HG02763 (cell line): ENCODE measurements at regions not wholly inside any gene's neighbourhood (a gene's known extent, or its start where the extent isn't known, plus 50 kb on each side); places are given as distances from the start of the nearest gene placed in this dataset.

Source experiments
- ATAC-seq: cut with Tn5 transposase; IDR thresholded peaks from one replicate; pipeline ENCODE4 v1.9.1; 2021; ENCODE audit warnings: mild to moderate bottlenecking, moderate library complexity; ENCODE audit not compliant: unreplicated experiment

DNA sequence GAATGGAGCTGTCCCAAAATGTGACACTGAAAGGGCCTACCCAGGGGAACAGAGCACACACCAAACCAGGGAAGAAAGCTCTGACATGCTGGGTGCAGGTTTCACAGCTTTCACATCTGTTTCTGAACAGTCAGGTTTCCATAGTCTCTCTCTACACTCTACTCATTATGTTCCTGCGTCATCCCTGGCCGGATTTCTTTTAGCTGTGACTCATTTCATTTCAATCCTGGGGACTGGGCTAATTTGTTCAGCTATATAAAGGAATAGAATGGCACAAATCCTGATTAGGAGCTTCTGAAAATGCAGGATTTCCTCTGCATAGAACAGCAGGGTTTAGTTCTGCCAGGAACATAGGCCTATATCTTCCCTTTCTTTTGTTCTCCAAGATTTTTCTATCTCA, 649.8 kb downstream of the RPS29 start:
- no peak for ATAC-seq

DNA sequence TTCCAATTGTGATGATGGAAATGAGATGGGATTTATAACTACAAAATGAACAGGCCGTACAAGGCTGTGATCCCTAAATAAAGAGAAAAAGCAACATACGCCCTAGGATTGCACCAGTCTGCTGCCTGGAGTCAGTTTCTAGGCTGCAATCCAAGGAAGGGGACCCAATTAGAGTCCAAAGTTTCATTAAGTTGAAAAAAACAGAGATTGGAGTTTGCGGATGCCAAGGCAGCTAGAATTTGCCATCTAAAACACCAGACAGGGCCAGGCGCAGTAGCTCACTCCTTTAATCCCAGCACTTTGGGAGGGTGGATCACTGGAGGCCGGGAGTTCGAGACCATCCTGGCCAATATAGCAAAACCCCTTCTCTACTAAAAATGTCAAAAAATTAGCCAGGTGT, 661.0 kb downstream of the RPS29 start:
- no peak for ATAC-seq

DNA sequence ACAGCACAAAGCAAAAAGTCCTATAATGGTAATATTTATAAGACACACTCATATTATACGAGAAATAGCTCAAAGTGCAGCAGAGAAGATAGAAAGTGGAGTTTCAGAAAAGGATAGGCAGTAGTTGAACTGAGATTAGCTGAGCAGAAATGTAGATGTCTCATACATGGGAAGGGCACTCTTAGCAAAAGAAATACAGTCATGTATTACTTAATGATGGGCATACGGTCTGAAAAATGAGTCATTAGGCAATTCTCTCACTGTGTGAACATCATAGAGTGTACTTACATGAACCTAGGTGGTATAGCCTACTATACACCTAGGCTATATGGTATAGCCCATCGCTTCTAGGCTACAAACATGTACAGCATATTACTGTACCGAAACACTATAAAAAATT, 671.3 kb downstream of the RPS29 start:
- no peak for ATAC-seq

DNA sequence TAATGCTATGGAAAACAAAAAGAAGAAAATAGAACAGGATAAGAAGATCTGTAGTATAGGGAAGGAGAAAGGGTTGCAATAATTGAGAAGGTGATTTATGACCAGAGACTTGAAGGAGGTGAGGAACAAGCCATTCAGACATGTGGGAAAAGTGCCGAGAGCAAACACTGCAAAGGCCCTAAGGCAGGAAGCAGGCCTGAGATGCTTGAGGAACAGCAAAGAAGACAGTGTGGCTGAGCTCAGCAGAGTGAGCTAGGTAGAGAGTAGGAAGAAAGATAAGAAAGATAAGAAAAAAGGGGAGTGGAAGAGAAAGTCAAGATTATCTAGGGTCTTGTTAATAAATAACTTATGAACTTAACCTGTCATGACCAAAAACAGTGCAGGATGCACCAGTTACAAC, 671.8 kb downstream of the RPS29 start:
- ATAC-seq: no peak

DNA sequence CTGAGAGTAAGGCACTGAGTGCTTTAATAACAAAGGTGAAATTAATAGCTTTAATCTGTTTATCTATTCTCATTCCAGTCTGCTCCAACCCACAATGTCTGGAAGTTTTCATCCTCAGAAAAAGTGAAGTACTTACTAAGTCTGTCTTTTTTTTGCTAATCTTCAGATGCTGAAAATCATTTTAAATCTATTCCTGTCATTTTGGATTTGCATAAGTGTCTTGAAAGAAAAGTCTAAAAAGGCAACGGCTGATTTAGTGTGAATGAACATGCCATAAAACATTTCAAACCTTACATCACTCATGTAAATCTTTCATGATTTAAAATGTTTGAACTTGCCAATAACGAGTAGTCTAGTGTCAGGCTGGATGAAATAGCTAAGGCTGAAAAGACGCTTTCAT, 685.6 kb downstream of the RPS29 start:
- no peak for ATAC-seq

DNA sequence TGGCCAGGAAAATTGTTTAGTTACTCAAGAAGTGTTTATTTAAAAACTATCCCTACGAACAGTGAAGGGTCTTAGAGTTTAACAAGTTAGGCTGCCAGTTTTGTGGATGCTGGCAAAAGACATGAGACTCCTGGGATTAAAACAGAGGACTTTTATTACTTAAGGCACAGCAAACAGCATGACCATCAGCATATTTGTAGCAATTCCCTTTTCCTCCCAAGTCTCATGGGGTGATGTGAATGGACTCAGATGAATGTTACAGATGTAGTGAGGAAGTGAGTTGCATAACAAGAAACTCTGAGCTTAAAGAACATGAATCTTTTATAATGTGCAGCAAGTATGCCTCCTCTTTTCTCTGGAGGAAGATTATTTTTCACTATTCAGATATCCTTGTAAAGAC, 695.8 kb downstream of the RPS29 start:
- ATAC-seq: no peak

DNA sequence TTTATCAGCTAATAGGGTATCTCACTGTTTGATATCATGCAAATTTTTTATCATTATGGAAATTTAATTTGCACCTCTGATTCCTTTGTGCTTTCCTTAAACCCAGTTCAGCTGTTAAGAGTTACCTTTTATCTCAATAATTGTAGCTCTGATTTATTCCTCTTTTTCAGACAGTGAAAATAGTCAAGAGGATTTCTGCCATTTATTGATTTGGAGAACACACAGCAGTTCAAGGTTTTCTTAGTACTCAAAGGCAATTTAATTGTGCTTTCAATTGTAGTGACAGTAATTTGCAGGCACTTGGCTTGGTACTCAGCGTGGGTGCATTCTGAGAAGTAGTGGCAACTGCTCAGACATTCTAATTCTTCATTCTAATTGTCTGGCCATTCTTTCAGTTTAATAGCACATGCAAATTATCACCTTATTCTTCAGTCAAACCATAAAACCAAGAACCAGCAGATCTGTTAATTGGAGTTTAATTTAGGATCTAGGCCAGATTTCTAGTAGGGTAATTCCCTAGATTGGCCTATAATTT, 709.3 kb downstream of the RPS29 start:
- no peak for ATAC-seq

DNA sequence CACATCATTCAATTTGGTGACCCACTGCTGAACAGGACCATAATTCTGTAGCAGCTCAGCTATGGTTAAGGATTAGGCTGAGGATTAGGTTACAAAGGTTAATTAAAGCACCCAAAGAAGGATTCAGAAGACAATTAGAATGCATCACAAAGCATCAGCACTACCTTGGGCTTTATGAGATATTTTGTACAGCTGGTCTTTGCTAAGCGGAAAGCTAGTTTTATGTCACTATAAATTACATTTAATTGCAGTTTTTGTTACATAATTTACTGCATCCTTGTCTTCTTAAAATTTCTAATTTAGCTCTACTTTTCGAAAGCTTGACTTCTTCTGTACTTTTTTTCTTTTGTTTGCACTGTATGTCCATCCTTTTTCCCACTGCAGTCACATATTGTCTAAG, 711.5 kb downstream of the RPS29 start:
- no peak for ATAC-seq

DNA sequence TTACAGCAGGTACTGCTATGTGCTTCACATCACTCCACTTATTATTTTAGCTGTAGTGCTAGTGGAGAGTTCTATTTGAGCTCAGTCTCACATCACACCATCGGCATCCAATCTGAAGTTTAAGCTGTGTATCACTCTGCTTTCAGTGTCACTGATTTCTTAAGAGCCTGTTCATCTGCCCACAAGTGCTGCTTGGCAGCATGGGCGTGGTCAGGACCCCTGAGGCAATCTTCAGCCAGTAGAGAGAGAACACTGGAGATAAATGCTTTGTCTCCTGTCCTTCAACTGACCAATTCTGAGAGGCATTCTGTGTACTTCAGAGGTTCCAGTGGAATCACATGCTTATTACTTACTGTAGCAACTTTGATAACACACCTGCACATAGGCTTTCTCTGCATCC, 728.8 kb downstream of the RPS29 start:
- no peak for ATAC-seq

DNA sequence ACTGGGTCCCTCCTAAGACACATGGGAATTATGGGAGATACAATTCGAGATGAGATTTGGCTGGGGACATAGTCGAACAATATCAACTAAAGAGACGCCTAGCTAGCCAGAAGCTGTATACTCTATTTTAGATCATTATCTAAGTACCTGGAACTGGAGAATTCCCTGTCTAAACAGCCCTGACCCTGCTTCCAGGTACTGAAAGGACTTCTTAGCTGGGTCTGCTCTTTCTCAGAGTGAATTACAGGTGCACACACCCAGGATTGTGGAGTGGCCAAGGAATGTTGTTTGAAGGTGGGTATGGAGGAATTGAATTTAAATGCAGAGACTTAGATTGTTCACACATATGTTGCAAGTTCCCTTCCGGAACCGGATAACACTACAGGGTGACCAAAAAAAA, 733.0 kb downstream of the RPS29 start:
- no peak for ATAC-seq

DNA sequence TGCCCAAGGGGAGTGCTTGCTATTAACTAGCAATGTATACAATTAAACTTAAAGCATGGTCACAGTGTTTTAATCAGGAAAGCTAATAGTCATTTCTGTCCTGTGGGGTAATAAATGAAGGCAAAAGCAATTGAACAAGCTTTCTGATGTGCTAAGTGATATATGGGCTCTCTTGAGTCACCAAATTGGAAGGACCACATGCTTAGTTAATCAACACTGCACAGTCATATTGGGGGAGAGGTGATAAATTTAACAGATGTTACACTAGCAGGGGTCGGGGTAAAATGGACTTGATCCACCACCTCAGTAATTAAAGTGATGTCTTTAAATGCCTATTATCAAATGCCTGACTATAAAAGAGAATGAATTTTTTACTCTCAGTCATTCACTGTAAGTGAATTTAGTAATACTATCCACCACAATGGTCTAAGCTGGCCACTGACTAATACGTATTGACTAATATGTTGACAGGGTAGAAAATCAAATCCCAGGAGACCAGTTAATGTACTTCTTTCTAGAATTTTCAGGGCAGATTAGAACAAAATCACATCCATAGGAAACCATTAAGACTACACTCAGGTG, 736.3 kb downstream of the RPS29 start:
- no peak for ATAC-seq

DNA sequence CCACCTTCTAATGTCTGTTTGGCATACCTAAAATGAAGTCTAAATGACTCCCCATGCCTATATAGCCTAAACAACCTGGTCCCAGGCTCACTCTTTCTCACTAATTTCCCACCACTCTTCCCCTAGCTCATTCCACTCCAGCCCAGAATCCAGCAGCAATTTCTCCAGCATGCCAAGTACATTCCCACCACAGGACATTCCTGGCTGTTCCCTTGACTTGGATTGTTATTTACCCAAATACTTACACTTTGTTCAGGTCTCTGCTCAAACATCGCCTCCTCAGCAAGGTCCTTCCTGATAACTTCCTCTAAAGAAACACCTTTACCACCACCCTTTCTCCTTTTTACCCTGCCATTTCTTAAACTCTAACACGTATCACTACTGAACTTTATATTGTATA, 743.4 kb downstream of the RPS29 start:
- ATAC-seq: no peak

DNA sequence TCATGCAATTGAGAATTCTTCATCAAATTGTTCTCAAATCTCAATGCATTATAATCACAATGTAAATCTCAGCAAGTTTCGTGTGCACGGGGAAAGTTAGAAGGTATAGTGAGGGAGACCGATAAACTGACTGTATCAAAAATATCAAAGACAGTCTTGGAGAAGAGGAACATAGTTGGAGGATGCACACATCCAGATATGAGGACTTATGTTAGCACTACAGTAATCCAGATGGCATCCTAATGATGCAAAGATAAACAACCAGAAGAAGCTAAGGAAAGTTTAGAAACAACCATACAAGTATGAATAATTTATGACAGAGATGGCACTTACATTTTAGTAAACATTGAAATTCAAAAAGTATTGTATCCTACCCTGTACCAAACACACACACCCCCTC, 760.1 kb downstream of the RPS29 start:
- no peak for ATAC-seq

DNA sequence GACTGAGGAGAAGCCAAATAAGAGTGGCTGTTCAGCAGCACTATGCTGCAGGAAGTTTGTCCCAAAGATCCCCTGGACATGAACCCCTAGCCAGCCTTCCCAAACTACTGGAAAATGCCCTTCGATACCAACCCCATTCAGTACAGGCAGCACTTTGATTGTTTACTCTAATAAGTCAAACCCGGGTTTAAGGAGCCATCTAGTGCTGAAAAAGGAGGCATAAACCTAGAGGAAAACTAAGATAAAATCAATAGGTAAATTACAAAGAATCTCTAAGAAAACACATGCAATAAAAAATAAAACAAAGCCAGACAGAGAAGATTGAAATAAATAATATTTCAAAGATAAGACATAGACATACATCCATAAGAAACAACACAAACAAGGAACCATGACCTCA, 771.6 kb downstream of the RPS29 start:
- ATAC-seq: no peak

DNA sequence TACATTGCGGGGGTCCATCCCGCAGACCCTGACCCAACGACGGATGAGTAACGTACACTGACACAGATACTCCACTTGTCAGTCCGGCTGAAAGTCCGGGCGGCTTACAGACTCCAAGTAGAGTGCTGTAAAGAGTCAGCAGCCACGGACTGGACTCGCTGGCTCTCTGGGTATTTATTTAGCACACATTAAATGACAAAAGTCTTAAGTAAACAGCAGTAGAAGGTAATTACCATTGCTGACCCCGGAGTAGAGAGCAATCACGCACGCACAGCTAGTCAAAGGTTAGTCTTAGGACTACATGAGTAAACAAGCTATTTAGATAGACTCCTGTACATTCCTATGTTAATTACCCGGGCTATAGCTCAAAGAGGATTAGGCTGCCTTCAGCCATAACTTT, 780.9 kb downstream of the RPS29 start:
- ATAC-seq: no peak

DNA sequence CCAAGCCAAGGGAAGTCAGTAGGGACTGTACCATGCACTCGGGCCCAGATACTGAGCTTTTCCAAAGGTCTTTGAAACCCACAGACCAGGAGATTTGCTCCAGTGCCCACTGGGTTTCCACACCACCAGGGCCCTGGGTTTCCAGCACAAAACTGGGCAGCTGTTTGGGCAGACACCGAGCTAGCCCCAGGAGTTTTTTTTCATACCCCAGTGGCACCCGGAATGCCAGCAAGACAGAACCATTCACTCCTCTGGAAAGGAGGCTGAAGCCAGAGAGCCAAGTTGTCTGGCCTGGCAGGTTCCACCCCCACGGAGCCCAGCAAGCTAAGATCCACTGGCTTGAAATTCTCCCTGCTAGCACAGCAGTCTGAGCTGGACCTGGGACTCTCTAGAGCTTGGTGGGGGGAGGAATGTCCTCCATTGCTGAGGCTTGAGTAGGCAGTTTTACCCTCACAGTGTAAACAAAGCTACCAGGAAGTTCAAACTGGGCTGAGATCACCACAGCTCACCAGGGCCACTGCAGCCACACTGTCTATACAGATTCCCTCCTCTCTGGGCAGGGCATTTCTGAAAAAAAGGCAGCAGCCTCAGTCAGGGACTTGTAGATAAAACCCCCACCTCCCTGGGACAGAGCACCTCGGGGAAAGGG, 793.7 kb downstream of the RPS29 start:
- no peak for ATAC-seq

DNA sequence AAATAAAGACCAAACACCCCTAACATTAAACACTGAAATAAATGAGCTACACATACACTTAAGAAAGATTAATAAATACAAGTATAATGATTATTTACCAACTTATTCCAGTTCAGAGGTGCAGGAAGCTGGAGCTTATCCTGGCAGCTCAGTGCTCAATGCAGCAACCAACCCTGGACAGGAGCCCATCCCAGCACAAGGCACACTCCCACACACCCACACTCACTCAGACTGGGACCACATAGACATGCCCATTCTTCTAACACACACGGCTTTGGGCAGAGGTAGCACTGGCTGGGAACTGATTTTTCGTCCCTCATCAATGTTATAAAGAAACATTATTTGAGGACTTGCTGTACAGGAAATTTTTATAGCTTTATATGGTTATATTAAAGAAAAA, 797.4 kb downstream of the RPS29 start:
- ATAC-seq: no peak

DNA sequence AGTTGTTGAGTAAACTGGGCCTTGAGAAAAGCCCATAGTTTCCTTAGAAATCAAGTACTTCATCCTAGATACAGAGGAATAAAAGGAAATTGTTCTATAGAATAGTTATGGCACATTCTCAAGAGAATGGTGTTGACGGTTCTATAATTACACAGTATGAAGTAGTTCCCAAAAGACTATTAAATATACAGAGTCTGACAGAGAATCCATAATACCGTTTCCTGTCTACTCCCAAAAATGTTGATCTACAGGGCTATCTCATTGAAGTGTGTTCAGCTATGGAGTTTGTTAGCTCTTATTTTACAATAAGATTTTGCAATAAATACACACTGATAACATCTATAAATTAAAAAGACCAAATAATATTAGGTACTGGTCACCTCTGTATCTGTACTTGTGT, 799.7 kb downstream of the RPS29 start:
- no peak for ATAC-seq

DNA sequence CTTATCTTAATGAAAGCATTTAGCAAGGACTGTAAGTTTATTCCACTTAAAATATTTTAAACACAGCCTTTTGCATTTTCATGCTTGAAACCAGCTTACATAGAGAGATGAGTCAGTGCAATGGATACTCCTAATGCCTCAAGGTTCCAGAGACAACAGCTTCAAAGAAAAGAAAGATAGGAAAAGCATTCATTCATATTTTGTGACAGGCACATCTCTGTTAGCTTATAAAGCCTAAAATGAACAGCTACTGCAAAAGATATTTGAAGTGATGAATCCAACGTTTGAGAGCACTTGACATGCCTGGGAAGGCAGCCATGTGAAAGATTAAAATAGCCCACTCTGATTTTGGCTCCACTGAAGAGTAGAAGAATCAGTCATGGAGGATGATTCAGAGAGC, 814.5 kb downstream of the RPS29 start:
- no peak for ATAC-seq

DNA sequence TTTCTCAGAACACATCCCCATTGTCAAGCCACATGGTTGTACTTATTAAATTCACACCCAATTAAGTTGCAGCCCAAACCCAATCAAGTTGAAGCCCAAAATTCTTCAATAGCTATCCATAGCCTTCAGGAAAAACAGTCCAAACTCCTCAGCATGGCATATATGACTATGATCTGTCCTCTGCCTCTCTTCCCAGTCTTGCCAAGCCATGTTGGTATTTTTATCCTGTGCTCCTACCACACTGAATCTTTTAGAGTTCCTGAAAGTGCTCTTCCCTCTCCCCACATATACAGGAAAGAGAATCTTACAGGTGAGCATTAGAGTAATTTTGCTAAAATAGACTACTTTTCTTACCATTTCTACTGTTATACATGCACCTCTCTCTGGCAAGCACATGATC, 834.9 kb downstream of the RPS29 start:
- ATAC-seq: no peak

DNA sequence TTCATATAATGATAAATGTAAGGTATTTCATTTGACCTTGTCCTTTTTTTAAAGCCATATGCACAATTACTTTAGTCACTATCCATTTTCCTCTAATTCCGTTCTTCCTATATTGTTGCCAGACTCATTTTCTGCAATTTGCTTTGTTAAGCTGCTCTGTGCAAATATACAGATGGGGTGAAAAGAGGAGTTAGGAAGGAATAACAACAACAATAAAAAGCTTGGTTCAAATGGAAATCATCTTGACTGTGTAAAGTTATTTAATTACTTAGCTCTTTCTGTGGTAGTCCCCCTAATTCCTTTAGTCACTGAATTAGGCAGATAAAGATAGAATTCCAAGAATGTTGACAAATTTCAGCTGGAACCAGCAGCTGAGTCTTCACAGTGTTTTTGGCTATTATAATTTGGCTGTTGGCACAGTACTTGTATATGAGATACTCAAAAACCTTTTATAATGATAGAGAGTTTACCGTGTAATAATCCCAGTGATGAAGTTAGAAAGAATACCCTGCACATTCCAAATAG, 838.0 kb downstream of the RPS29 start:
- no peak for ATAC-seq

DNA sequence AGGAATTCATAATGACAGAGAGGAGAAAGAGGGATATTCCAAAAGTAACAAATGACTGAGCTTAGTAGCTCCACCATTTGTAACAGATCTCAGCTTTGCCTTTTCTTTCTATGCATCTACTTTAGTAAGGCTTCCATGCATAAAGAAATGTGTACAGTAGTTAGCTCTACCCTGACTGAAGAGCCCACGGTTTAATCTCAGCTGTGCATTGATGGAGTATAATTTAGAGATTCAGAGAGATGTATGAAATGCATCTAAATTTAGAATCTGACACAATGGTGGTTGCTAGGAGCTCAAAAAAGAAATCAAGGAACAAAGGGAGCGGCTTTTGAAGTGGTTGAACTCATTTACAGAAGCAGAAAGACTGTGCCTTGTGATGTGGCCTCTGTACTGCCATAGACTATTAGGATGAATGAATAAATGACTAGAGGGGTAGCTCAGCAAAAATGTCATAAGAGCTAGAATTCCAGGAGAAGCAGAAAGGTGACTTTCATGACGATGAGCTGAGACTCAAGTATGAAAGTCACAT, 838.6 kb downstream of the RPS29 start:
- ATAC-seq: no peak

DNA sequence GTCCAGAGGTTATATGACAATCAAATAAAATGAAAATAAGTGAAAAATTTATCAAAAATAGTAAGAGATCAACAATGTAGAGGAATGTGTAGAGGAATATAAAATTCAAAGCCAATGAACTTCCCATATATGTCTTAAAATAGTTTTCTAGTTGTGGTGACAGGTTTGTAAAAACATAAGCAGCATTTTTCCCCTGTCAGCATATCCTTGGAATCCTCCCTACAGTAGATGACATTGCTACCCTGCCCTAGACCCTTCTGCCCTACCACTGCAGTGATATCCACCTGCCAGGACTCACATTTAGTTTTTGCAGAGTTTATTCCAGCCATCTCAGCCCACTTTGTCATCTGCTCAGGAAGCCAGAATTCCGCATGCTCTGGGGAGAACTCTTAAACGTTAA, 842.0 kb downstream of the RPS29 start:
- ATAC-seq: no peak
